IMR-90 (cell line): ENCODE measurements at regions not wholly inside any gene's neighbourhood (a gene's known extent, or its start where the extent isn't known, plus 50 kb on each side); places are given as distances from the start of the nearest gene placed in this dataset.

ENCODE experiments used
- ATAC-seq: fragments of 200-7000 bp; cut with Tn5 transposase; 2 replicates; pipeline ENCODE4 v1.9.1; 2020; ENCODE audit warnings: low read depth, mild to moderate bottlenecking, moderate library complexity
- BruUV-seq: library from RNA; stranded (reverse); fragments of 400-500 nt; replicated peaks from 2 replicates; lab custom pipeline; 2021; lab: Mats Ljungman, UMichigan
- CTCF ChIA-PET: fragments of 300-600 bp; formaldehyde crosslinking; extraction: SDS; loops from one replicate; lab custom pipeline; 2021; ENCODE audit warnings: antibody characterized with exemption; lab: Yijun Ruan, JAX
- POLR2A ChIA-PET: fragments of 300-600 bp; sonication (Branson Sonifier 250); formaldehyde crosslinking; loops from one replicate; lab custom pipeline; 2022; ENCODE audit warnings: antibody characterized with exemption; ENCODE audit not compliant: unreplicated experiment; lab: Charles Lee
- DNase-seq: peaks from one replicate; pipeline ENCODE4 v3.0.0; 2013
- H2AFZ ChIP-seq: replicated peaks from 2 replicates; pipeline ENCODE3; 2013; ENCODE audit warnings: low read length, mild to moderate bottlenecking; ENCODE audit not compliant: poor library complexity
- H2AK5ac ChIP-seq: 2 replicates; pipeline ENCODE4 v1.6.1; 2013; ENCODE audit warnings: low read depth, low read length, inconsistent platforms
- H2AK9ac ChIP-seq: replicated peaks from 2 replicates; pipeline ENCODE3; 2013; ENCODE audit warnings: mild to moderate bottlenecking, low read depth, low read length, moderate library complexity; ENCODE audit not compliant: poor library complexity
- H2BK120ac ChIP-seq: 2 replicates; pipeline ENCODE4 v1.6.1; 2013; ENCODE audit warnings: low read depth, low read length, inconsistent platforms
- H2BK15ac ChIP-seq: 3 replicates; pipeline ENCODE4 v1.6.1; 2013; ENCODE audit warnings: low read depth, low read length, inconsistent platforms
- H2BK20ac ChIP-seq: 2 replicates; pipeline ENCODE4 v1.6.1; 2013; ENCODE audit warnings: low read depth, mild to moderate bottlenecking, inconsistent platforms, low read length, moderate library complexity
- H2BK5ac ChIP-seq: 2 replicates; pipeline ENCODE4 v1.6.1; 2013; ENCODE audit warnings: mild to moderate bottlenecking, low read depth, low read length, inconsistent platforms; ENCODE audit not compliant: poor library complexity, severe bottlenecking
- H3K14ac ChIP-seq: replicated peaks from 2 replicates; pipeline ENCODE4 v1.6.1; 2013; ENCODE audit warnings: low read depth, low read length, inconsistent platforms
- H3K18ac ChIP-seq: 2 replicates; pipeline ENCODE4 v1.6.1; 2013; ENCODE audit warnings: low read depth, low read length, control low read depth
- H3K23ac ChIP-seq: 2 replicates; pipeline ENCODE4 v1.6.1; 2013; ENCODE audit warnings: low read depth, low read length, inconsistent platforms
- H3K27ac ChIP-seq: 2 replicates; pipeline ENCODE4 v1.5.1; 2013; ENCODE audit warnings: mild to moderate bottlenecking, control low read depth, low read length; ENCODE audit not compliant: insufficient read depth
- H3K27me3 ChIP-seq: 2 replicates; pipeline ENCODE4 v1.6.1; 2013; ENCODE audit warnings: low read length; ENCODE audit not compliant: control insufficient read depth, insufficient read depth
- H3K36me3 ChIP-seq: 2 replicates; pipeline ENCODE4 v1.6.1; 2013; ENCODE audit warnings: low read length, mixed read lengths; ENCODE audit not compliant: control insufficient read depth, insufficient read depth
- H3K4ac ChIP-seq: 2 replicates; pipeline ENCODE4 v1.6.1; 2013; ENCODE audit warnings: low read depth, low read length, inconsistent platforms
- H3K4me1 ChIP-seq: 2 replicates; pipeline ENCODE4 v1.6.1; 2013; ENCODE audit warnings: low read length, mixed read lengths; ENCODE audit not compliant: control insufficient read depth, insufficient read depth
- H3K4me2 ChIP-seq: 2 replicates; pipeline ENCODE4 v1.6.1; 2013; ENCODE audit warnings: low read depth, mild to moderate bottlenecking, control low read depth, low read length, moderate library complexity
- H3K4me3 ChIP-seq: 2 replicates; pipeline ENCODE4 v1.5.1; 2013; ENCODE audit warnings: low read depth, mild to moderate bottlenecking, control low read depth, low read length, moderate library complexity; ENCODE audit not compliant: insufficient read depth
- H3K56ac ChIP-seq: 2 replicates; pipeline ENCODE4 v1.6.1; 2013; ENCODE audit warnings: low read length, inconsistent platforms; ENCODE audit not compliant: insufficient read depth; ENCODE audit errors: extremely low read depth
- H3K79me1 ChIP-seq, 2 experiments: 2 replicates each; pipeline ENCODE4 v1.6.1; 2013; ENCODE audit warnings: low read length in 2 of 2, inconsistent platforms in 1 of 2, low read depth in 1 of 2
- H3K9ac ChIP-seq: 2 replicates; pipeline ENCODE4 v1.6.1; 2013; ENCODE audit warnings: low read depth, low read length, control low read depth
- H3K9me1 ChIP-seq: 2 replicates; pipeline ENCODE4 v1.6.1; 2013; ENCODE audit warnings: low read length, inconsistent platforms; ENCODE audit not compliant: insufficient read depth
- H3K9me3 ChIP-seq: 2 replicates; pipeline ENCODE4 v1.6.1; 2013; ENCODE audit warnings: low read length; ENCODE audit not compliant: control insufficient read depth, insufficient read depth
- H4K20me1 ChIP-seq: 2 replicates; pipeline ENCODE4 v1.6.1; 2013; ENCODE audit warnings: low read length, inconsistent platforms; ENCODE audit not compliant: insufficient read depth
- H4K5ac ChIP-seq: 2 replicates; pipeline ENCODE4 v1.6.1; 2013; ENCODE audit warnings: mild to moderate bottlenecking, low read depth, low read length, control low read depth
- H4K8ac ChIP-seq, 2 experiments: 2 replicates each; pipeline ENCODE4 v1.6.1; 2013; ENCODE audit warnings: low read depth in 2 of 2, low read length in 2 of 2, control low read depth in 1 of 2, inconsistent platforms in 1 of 2
- H4K91ac ChIP-seq: 2 replicates; pipeline ENCODE4 v1.6.1; 2013; ENCODE audit warnings: low read depth, low read length, inconsistent platforms; ENCODE audit not compliant: insufficient read depth
- BHLHE40 ChIP-seq: fragments of 150-350 bp; IDR thresholded peaks from 2 replicates; pipeline ENCODE4 v1.6.1; 2016; ENCODE audit warnings: mild to moderate bottlenecking, low read depth, low read length
- CEBPB ChIP-seq: IDR thresholded peaks from 2 replicates; pipeline ENCODE4 v1.6.1; 2012; ENCODE audit warnings: low read depth, low read length, improper control_type of control experiment
- CHD1 ChIP-seq: IDR thresholded peaks from 2 replicates; pipeline ENCODE4 v1.6.1; 2012; ENCODE audit warnings: low read depth, low read length, improper control_type of control experiment
- CTCF ChIP-seq: conservative IDR thresholded peaks from 2 replicates; pipeline ENCODE4 v1.5.1; 2012; ENCODE audit warnings: mild to moderate bottlenecking, low read depth, low read length, improper control_type of control experiment
- ELK1 ChIP-seq: fragments of 150-350 bp; IDR thresholded peaks from 2 replicates; pipeline ENCODE4 v1.6.1; 2016; ENCODE audit warnings: low read depth, mild to moderate bottlenecking, low read length, moderate library complexity, borderline replicate concordance
- FOS ChIP-seq: fragments of 150-350 bp; IDR thresholded peaks from 2 replicates; pipeline ENCODE4 v1.6.1; 2016; ENCODE audit warnings: low read depth, low read length
- MAFK ChIP-seq: IDR thresholded peaks from 2 replicates; pipeline ENCODE4 v1.6.1; 2012; ENCODE audit warnings: low read depth, low read length, improper control_type of control experiment
- MAZ ChIP-seq: IDR thresholded peaks from 2 replicates; pipeline ENCODE4 v1.6.1; 2012; ENCODE audit warnings: low read depth, mild to moderate bottlenecking, low read length, improper control_type of control experiment, moderate library complexity, borderline replicate concordance
- MXI1 ChIP-seq: IDR thresholded peaks from 2 replicates; pipeline ENCODE4 v1.6.1; 2012; ENCODE audit warnings: low read depth, mild to moderate bottlenecking, low read length, moderate library complexity, borderline replicate concordance
- NFE2L2 ChIP-seq: fragments of 150-350 bp; IDR thresholded peaks from 2 replicates; pipeline ENCODE4 v1.6.1; 2016; ENCODE audit warnings: low read depth, mild to moderate bottlenecking, low read length
- POLR2A ChIP-seq: IDR thresholded peaks from 2 replicates; pipeline ENCODE4 v1.6.1; 2012; ENCODE audit warnings: mild to moderate bottlenecking, low read depth, low read length
- RAD21 ChIP-seq: IDR thresholded peaks from 2 replicates; pipeline ENCODE4 v1.6.1; 2012; ENCODE audit warnings: low read length, improper control_type of control experiment
- RCOR1 ChIP-seq: IDR thresholded peaks from 2 replicates; pipeline ENCODE4 v1.6.1; 2012; ENCODE audit warnings: mild to moderate bottlenecking, low read length, improper control_type of control experiment; ENCODE audit not compliant: insufficient replicate concordance
- RFX5 ChIP-seq: IDR thresholded peaks from 2 replicates; pipeline ENCODE4 v1.8.0; 2012; ENCODE audit warnings: low read depth, mild to moderate bottlenecking, low read length, moderate library complexity
- SMC3 ChIP-seq: fragments of 150-350 bp; IDR thresholded peaks from 2 replicates; pipeline ENCODE4 v1.6.1; 2016; ENCODE audit warnings: low read depth, mild to moderate bottlenecking, antibody characterized with exemption, low read length, moderate library complexity
- USF2 ChIP-seq: fragments of 150-350 bp; IDR thresholded peaks from 2 replicates; pipeline ENCODE4 v1.6.1; 2017; ENCODE audit warnings: mild to moderate bottlenecking, antibody characterized with exemption, low read length, low read depth
- dilution Hi-C: fragments of 300-500 bp; cut with HindIII; formaldehyde crosslinking; loops from one replicate; pipeline ENCODE4 v1.14.3; 2018; ENCODE audit warnings: low sequenced_read_pairs; ENCODE audit not compliant: unreplicated experiment
- in situ Hi-C: fragments of 300-500 bp; cut with MboI; formaldehyde crosslinking; loops from 3 replicates; pipeline ENCODE4 v1.14.3; 2019; ENCODE audit warnings: low sequenced_read_pairs, inconsistent platforms, mixed read lengths
- intact Hi-C: fragments of 100-400 bp; cut with micrococcal nuclease; formaldehyde crosslinking; loops from 2 replicates; pipeline ENCODE4 v1.10.0; 2022

- Histone ChIP-seq H2BK15ac (no peak overlapping the region), H3K9ac (no peak overlapping the region), H4K91ac (no peak overlapping the region), H4K20me1 (no peaks in the 10 kb centered on the region), H2AK9ac (no peak overlapping the region), H2AFZ (no peak overlapping the region), H3K14ac (no peak overlapping the region), H3K27me3 (no peaks in the 10 kb centered on the region), H3K23ac (no peak overlapping the region), H2AK5ac (no peak overlapping the region), H3K9me1 (no peaks in the 10 kb centered on the region), H3K4ac (no peak overlapping the region), H4K8ac (no peak overlapping the region), H3K4me3 (no peak overlapping the region), H2BK20ac (no peak overlapping the region), H2BK5ac (no peak overlapping the region), H3K27ac (no peak overlapping the region), H3K4me1 (no peaks in the 10 kb centered on the region), H3K18ac (no peak overlapping the region), H3K56ac (no peak overlapping the region), H3K79me1 (no peaks in the 10 kb centered on the region), H4K5ac (no peak overlapping the region), H3K36me3 (no peaks in the 10 kb centered on the region), H3K4me2 (no peak overlapping the region), H3K9me3 (no peaks in the 10 kb centered on the region), H2BK120ac (no peak overlapping the region)
- ATAC-seq (no peak), DNase-seq (no peak)
- intact Hi-C loops (no loop called here), in situ Hi-C loops (no loop called here), dilution Hi-C loops (no loop called here)
- no peak for TF ChIP-seq SMC3
- no peak for TF ChIP-seq USF2
- no peak for TF ChIP-seq ELK1
- TF ChIP-seq RAD21 = no peak
- no peak for TF ChIP-seq CEBPB
- TF ChIP-seq FOS = no peak
- TF ChIP-seq MXI1 = no peak
- TF ChIP-seq CHD1 = no peak
- no peak for TF ChIP-seq MAZ
- no peak for TF ChIP-seq POLR2A
- no peak for TF ChIP-seq RFX5
- TF ChIP-seq BHLHE40 = no peak
- no peak for TF ChIP-seq NFE2L2
- no peak for TF ChIP-seq RCOR1
- TF ChIP-seq MAFK = no peak
- no peak for TF ChIP-seq CTCF
- POLR2A ChIA-PET = no interaction called here
- CTCF ChIA-PET = no interaction called here
- BruUV-seq = no TSS peak
These were observed 365.4 kb upstream of the CAMK1G start for GRCh38 chr1:209218113-209218512.
